OCI-LY1 (cell line): ENCODE measurements at regions not wholly inside any gene's neighbourhood (a gene's known extent, or its start where the extent isn't known, plus 50 kb on each side); places are given as distances from the start of the nearest gene placed in this dataset.

ENCODE experiments used
- CTCF ChIP-seq: fragments of 200-600 bp; sonication (generic), shearing (Covaris generic); IDR thresholded peaks from 2 replicates; pipeline ENCODE4 v1.5.1; 2017; ENCODE audit warnings: mild to moderate bottlenecking, antibody characterized with exemption, low read length, moderate library complexity, mixed read lengths
- EZH2 ChIP-seq: fragments of 200-600 bp; sonication (generic), shearing (Covaris generic); IDR thresholded peaks from 2 replicates; pipeline ENCODE4 v1.8.0; 2017; ENCODE audit warnings: borderline replicate concordance, mixed run types, mild to moderate bottlenecking, antibody characterized with exemption, low read length, moderate library complexity, mixed read lengths

GRCh38 chr20:23291575-23292240, 58.9 kb upstream of the NXT1 start:
- TF ChIP-seq CTCF (no peak), EZH2 (no peak)
